ENCODE measurements at regions not wholly inside any gene's neighbourhood (a gene's known extent, or its start where the extent isn't known, plus 50 kb on each side); places are given as distances from the start of the nearest gene placed in this dataset.

GRCh38 chr3:154582501-154582900 is 152.5 kb upstream of the GPR149 start:
- TF ChIP-seq, protein P1, sequence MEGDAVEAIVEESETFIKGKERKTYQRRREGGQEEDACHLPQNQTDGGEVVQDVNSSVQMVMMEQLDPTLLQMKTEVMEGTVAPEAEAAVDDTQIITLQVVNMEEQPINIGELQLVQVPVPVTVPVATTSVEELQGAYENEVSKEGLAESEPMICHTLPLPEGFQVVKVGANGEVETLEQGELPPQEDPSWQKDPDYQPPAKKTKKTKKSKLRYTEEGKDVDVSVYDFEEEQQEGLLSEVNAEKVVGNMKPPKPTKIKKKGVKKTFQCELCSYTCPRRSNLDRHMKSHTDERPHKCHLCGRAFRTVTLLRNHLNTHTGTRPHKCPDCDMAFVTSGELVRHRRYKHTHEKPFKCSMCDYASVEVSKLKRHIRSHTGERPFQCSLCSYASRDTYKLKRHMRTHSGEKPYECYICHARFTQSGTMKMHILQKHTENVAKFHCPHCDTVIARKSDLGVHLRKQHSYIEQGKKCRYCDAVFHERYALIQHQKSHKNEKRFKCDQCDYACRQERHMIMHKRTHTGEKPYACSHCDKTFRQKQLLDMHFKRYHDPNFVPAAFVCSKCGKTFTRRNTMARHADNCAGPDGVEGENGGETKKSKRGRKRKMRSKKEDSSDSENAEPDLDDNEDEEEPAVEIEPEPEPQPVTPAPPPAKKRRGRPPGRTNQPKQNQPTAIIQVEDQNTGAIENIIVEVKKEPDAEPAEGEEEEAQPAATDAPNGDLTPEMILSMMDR (IDR thresholded peaks at IDR 0.05), result no peak
- no peak for TF ChIP-seq POLR2AphosphoS5 (IDR thresholded peaks at IDR 0.05)

Measured in stomach (tissue), 4 donors.